ENCODE measurements at regions not wholly inside any gene's neighbourhood (a gene's known extent, or its start where the extent isn't known, plus 50 kb on each side); places are given as distances from the start of the nearest gene placed in this dataset.

- TF ChIP-seq EZH2 (IDR thresholded peaks at IDR 0.05; ENCODE audit: borderline replicate concordance) (no peak), CTCF (IDR thresholded peaks at IDR 0.05; ENCODE audit: poor library complexity) (no peak), EZH2phosphoT487 (IDR thresholded peaks at IDR 0.05; ENCODE audit: low read depth, severe bottlenecking, unreplicated experiment) (no peak)
These were observed 168.3 kb downstream of the PCDH20 start for GRCh38 chr13:61247149-61247936.

Data from hepatocyte (in vitro differentiated cells).